8988T (cell line): ENCODE measurements at regions not wholly inside any gene's neighbourhood (a gene's known extent, or its start where the extent isn't known, plus 50 kb on each side); places are given as distances from the start of the nearest gene placed in this dataset.

ENCODE experiments used
- DNase-seq: peaks from one replicate; pipeline ENCODE4 v3.0.0; 2011

DNA sequence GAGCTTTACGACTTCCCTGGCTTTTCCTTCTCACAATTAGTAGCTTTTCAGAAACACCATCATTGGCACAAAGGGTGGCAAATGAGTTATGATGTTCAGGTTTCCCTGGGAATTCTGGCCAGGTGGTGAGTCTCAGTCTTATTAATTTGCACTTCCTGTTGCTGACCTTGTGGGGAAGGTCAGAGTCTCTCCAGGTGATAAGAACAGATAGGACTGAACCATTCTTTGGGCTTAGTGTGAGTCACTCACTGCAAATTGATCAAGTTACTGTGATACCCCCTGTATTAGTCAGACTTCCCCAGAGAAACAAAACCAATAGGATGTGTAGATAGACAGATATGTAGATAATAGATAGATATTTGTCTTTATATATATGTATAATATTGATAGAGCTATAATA lies 53.8 kb upstream of the RANBP3L start:
- no peak for DNase-seq

DNA sequence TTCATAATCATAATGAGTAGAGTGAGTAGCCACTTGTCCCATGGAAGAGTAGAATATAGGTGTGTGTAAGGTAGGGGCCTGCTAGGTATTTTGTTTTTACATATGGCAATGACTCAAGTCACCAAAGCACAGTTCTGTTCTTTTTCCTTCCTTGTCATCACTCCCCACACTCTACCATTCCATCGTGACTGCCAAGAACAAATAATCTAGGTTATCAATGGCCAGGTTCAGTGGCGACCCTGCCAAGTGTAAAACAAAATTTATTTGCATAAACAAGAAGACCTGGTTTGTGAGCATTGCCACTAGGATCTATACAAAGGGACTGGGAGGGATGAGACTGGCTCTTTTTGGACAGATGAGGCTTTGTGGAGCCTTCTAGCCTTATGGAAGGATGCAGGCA lies 55.2 kb upstream of the RANBP3L start:
- DNase-seq, result no peak

DNA sequence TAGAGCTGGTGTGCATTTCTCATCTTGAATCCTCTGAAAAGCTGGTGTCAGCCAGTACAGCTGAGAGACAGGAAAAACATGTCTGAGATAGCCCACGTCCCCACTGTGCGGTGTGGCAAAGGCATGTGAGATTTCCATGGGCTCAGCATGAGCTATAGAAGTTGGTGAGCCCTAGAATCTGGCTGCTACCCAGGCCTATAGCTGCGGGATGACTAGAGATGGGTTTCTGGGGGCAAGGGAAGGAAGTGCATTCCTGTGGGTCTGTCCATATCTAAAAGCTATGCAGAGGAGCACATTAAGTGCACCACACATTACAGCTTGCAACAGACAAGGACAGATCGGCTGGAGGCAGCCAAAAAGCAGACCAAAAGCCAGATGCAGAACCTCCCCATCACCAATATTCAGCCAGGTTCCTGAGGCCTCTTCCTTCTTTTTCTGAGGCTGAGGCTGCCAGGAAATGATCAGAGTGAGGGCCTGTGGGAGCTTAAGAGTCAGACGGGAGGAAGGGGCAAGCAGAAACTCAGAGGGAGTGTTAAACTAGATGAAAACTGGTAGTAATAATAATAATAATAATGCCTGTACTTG lies 55.8 kb upstream of the RANBP3L start:
- DNase-seq, result no peak

DNA sequence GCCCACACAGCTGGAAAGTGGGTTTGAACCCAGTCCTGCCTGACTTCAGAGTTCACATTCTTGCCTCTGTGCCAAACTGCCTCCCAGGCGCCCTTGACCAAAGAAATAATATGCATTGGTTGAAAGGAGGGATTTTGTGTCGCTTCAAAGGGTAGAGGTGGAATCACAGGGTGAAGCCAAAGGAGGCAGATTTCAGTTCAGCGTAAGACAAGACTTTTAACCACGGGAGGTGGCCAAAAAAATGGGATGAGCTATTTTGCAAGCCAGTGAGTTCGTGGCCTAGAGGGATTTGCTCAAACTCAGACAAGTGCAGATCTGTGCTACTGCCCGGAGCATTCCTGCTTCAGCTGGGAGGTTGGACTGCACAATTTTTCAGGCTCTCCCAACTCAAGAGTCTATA lies 57.6 kb upstream of the RANBP3L start:
- DNase-seq, result no peak

DNA sequence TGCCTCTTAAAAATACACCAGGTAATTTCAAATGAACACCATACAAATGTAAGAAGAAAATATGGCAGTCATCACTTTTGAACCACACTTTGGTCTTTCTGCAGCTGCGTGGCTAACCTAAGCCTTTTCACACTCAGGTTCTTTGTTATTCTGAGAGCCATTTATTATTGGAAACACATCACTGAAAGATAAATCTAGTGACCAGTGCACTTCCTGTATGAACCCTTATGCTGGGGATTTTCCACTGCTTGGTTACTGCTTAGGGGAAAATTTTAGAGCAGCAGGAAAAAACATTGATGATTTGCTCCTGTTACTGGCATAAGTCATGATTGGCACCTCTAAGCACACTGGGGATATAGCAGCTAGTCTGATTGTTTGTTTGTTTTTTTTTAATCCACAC lies 58.6 kb upstream of the RANBP3L start:
- no peak for DNase-seq

DNA sequence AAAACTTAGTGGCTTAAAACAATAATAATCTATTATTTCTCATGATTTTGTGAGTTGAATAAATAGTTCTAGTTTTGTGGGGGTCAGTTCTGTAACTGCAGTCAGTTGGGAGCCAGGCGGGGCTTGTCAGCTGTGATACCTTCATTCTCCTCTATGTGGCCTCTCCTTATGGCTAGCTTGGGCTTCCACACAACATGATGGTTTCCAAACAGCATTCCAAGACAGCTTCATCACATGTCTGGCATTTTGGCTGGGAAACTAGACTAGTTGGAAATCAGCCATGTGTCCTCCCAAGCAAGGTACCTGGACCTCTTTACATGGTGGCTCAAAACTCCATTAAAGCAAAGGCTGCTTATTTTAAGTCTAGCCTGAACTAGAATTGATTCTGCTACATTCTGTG lies 61.4 kb upstream of the RANBP3L start:
- no peak for DNase-seq

DNA sequence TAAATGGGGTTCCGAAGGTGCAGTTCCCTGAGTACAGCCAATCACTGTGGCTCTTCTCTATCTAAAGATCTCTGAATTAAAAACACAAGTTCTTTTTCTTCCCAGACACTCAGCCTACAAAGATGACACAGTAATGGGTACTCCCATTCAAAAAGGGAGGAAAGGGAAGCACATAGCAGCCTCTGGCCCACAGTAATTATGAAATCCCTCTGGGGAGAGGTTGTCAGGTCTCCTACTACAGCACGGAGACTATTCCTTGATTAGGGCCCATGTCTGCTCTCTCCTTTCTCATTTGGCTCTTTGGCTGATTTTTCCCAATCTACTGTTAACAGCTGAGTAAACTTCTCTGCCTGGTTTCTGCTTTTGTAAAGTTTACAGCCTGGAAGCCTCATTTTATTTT lies 62.0 kb upstream of the RANBP3L start:
- DNase-seq, result no peak

DNA sequence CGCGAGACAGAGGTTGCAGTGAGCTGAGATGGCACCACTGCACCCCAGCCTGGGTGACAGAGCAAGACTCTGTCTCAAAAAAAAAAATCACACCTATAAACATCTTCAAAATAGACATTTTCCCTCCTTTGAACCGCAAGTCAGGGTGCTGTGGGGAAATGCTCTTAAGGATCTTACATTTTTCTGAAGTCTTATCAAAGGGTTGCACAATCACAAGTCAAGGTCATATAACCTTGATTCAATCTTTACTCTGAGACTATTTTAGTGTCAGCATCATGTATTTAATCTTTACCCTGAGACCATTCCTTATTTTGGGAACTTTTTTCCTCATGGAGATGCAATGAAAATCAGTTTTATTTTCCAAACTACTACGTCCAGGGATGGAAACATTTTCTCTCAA lies 62.8 kb upstream of the RANBP3L start:
- DNase-seq, result no peak

DNA sequence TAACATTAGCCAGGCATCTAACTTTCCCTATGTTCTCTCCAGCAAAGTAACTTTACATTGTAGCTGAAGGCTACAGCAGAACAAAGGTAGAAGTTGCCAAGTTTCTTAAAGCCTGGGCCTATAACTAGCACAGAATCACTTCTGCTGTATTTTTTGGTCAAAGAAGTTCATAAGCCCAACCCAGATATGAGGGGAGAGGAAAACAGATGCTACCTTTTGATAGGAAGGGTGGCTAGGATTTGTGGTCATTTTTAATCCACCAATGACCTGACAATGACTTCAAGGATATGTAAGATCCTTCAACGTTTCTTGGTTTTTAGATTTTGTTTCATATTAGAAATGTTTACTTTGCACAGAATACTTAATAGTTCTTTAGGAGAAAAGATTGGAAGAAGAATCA lies 64.2 kb upstream of the RANBP3L start:
- DNase-seq, result no peak

DNA sequence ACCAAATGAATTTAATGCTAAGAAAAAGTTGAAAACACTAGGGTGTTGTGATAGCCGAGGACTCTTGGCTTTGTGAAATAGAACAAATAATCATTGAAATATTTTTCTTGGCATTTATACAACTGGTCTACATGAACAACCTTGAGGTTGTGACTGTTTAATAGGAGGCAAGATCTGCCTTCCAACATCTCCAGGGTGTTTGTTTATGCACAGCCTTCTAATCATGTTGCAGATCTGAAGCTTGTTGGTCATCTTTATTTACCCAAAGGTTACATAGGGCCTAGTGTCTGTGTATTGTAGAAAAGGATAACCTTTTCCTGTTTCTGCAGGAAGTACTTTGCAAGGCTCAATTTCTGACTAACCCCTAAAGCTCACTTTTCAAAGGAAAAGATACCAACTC lies 65.2 kb upstream of the RANBP3L start:
- DNase-seq, result no peak

DNA sequence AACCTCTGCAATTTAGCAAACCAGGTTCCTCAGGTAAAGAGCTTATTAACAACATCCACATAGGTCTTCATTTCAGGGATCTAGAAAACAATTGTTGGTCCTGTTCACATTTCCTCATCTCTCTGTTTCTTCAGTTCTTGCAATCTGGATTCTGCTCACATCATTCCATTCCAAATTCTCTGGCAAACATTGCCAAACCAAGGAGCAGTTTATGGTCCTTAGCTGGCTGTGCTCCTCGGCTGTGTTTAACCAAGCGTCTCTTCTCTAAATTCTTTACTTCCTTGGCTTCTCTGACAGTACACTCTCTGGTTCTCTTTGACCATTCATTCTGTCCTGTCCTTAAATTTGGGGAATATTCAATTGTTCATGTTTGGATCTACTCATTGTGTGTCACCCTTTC lies 65.8 kb upstream of the RANBP3L start:
- DNase-seq, result no peak

DNA sequence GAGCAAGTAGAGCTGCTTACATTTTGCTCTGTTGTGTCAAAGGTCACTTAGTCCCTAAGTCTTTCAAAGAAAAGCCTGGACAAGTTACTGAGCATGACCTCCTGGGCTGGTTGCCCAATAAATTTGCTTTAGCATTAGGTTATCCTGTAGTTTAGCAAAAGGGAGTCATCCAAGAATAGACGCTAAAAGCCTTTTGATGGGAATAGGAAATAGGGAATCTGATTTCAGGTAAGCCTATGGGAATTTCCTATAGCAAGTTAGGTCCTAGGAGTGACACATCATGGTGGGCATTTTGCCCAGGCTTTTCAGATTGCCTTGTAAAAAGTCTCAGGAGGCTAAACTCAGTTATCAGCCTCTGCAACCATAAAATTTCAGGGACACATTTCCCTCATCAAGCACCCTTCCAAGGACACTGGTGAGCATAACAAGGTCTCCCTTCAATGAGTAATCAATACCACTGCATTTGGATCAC lies 67.6 kb upstream of the RANBP3L start:
- DNase-seq, result no peak

DNA sequence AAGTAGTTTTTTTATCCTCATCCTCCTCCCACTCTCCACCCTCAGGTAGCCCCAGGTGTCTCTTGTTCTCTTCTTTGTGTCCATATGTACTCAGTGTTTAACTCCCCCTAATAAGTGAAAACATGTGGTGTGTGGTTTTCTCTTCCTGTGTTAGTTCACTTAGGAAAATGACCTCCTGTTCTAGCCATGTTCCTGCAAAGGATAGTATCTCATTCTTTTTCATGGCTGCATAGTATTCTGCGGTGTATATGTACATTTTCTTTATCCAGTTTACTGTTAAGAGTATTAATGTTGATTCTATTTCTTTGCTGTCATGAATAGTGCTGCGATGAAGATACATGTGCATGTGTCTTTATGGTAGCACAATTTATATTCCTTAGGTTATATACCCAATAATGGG lies 68.4 kb upstream of the RANBP3L start:
- DNase-seq, result no peak

DNA sequence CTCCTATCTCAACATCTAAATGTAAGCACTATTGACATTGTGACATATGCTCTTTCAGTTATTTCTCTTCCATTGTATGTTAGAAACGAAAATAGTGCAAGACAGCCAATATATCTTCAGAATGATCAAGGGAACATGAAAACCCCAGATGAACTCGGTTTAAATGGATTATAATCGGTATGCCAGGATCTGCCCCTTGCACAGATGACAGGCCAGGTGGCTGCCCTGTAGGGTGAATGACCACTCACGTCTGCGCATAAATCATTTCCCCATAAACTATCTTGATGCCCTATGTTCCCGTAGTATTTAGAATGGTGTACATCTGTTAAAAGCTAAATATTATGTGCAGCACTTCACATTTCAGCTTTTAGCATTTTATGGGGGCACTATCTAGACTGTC lies 69.7 kb upstream of the RANBP3L start:
- no peak for DNase-seq

DNA sequence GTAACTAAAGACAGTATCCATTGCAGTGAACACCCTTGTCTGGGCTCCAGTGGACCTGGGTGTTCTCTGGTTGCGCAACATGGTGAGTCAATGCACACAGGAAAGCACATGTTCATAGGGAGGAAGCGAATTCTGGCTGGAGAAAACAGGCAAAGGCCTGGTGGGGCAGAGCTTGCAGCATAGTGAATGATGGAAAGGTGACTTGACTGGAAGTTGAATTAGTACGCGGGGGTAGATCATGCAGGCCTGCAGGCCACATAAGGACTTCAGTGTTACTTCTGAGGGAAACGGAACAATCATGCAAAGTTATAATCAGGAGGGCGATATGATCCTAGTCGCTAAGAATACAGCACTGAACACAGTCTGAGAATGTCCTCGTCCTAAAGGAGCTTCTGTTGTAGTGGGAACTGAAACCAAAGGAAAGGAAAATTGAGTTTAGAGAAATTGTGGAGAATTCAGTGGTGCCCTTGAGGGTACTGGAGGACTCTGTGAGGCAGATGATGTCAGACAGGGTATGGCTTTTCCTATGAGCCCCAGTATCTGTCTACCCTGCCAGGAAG lies 71.9 kb upstream of the RANBP3L start:
- DNase-seq, result no peak

DNA sequence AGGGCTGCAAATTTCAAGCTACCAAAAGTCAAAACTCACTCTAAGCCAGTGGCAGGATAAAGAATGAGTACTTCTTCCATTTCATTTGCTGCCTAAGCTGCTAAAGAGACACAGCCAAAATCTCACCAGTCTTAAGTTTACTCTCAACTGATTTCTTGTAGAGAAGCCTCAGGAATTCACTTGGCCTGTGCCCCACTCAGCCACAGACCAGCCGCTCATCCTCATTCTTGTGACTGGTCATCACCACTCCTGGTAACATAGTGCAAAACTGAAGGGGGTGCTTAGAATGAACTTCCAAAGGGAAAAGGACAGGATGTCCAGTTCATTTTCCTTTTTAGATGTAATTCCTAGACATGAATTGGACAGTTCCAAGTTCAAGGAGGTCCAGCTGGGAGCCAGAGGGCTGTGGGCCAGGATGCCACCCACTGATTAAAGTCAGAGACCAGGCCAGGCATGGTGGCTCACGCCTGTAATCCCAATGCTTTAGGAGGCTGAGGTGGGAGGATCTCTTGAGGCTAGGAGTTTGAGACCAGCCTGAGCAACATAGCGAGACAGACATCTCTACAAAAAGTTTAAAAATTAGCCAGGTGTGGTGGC lies 72.7 kb upstream of the RANBP3L start:
- DNase-seq, result no peak

DNA sequence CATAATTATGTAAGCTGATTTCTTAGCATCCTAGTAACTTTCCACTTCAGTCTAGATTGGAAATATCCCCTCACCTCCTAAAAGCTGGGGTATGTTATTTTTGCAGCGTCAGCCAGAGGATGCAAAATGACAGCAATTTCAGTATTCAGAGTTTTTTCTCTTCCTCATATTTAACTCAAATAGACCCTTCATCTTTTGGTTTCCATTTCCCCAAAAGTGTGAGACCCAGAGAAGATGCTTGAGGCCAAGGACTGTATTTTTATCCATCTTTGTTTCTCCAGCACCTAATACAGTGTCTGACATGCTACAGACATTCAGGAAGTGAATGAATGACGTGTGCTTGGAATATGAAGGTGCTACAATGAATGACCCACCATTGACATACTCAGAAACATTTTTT lies 75.5 kb upstream of the RANBP3L start:
- DNase-seq, result no peak

DNA sequence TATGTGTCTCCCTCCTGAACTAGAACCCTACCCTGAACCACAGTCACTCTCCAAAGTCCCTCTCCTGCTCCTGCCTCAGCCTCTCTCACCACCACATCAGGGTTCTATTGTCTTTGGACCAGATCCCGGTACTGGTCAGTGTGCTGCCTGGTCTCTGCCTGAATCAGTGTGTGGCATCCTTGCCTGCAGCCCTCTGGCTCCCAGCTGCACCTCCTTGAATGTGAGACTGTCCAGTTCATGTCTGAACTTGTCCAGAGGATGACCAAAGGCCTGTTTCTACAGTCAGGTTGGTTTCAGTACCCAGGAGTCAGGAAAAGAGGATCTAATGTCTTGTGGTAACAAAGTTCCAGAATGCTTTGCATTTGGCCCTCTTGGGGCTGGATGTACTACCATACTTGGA lies 76.8 kb upstream of the RANBP3L start:
- no peak for DNase-seq

DNA sequence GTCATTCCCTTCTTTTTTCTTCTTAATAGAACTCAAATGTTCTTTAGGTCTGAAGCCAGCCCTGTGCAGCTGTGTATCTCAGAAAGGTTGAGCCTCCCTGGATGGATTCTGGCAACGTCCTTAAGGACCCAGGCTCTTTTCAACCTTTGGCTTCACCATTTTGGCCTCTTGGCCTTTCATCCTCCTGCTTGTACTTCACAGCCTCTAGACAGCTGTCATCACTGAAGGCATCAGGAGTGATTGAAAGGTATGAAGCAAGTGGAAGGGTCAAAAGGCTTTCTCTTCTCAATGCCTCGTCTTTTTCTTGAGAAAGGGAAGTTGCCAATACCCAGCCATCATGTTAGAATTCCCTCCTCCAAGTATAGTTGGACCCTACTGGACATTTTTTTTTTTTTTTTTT lies 81.2 kb upstream of the RANBP3L start:
- DNase-seq, result no peak

DNA sequence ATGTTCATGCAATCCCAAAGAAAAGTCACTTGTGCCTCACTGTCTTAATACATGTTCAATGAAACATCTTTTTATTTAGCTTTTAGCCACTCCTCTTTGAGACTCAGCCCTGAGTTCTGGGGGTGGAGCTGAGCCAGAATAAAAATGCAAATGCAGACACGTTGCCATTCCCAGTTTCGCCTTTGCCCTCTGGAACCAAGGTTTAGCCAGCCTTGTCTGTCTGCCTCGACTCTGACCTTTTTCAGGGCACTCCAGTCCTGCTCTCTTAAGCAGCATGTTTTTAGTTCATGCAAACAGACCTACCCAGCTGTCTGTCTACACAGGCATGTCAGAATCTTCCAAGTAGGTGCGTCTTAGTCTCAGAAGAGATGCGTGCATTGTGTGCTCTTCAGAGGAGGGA lies 82.2 kb upstream of the RANBP3L start:
- no peak for DNase-seq

DNA sequence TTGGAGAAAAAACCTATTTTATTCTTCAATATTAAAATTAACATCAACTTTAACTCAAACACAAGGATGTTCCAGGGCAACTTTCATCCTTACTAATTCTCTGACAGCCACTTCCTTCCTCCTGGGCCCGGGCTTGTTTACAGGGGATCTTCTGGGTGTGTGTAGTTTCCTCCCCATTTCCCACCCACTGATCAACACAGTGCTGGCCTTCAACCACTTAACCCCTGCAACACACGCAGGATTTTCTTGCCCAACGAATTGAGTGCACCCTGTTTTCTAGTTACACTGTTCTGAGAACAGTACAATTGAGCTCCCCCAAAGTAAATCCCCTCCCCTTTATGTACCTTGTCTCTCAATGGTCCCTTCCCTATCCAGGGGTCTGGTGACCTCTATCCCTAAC lies 83.1 kb upstream of the RANBP3L start:
- DNase-seq, result no peak

DNA sequence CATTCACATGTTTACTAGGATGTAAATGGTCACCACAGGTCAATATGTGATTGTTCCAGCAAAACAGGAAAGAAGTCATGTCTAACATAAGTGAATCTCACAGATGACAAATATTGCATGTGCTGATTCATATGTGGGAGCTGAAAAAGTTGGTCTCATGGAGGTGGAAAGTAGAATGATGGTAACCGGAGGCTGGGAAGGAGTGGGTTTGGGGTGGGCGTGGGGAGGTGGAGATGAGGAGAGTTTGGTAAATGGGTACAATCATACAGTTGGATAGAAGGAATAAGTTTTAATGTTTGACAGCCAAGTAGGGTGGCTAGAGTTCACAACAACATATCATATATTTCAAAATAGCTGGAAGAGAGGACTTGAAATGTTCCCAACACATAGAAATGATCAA lies 83.8 kb upstream of the RANBP3L start:
- DNase-seq, result no peak

DNA sequence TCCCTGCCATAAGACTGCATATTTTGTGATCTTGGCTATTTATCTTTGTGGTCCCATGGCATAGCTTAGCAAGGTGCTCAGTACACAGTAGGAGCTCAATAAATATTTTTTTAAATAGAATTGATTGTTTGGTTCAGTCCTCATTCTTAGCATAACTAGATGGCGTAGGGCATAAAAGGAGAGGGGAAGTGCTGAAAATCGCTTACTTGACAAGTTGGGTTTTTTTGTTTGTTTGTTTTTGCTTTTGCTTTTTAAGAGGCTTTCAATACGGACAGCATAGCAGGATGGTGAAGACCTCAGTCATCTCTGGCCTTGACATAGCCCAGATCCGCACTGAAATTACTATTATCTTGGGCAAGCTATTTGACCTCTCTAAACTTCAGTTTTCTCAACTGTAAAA lies 86.6 kb upstream of the RANBP3L start:
- no peak for DNase-seq

DNA sequence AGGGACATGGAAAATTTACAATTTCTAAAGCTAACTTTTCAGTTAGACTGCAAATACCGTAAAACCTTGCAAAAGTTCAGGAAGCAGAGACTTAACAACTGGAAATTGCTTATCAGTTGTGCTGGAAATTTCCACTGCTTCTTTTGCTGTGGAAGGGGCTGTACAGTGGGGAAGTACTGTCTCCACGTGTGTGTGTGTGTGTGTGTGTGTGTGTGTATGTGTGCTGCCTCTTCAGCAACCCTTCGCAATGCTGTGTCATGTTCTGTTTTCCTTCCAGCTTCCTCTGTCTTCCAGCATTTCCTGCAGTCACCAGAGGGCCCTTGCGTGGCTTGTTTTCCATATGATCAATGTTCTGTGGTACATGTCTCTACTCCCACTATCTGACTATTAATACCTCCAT lies 87.5 kb upstream of the RANBP3L start:
- no peak for DNase-seq

DNA sequence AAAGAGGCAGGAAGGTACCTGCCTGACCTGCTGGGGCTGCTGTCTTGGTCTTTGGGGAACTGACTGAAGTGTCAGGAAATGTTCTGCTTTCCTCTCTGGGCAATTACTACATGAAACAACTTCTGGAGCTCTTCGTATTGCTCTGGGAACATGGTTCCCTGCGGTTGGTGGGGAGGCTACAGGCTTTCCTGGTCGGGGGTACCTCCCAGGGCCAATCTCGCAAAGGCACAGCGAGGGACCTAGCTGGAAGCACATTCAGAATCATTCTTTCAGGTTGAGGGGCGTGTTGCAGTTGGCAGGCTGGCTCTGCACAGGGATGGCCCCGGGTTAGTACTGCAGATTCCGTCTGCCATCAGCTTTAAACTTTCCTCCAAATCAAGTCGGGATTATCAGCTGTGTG lies 88.9 kb upstream of the RANBP3L start:
- no peak for DNase-seq
